SK-N-SH treated with all-trans-retinoic acid at 6 μM for 48 hours (cell line): ENCODE measurements at regions not wholly inside any gene's neighbourhood (a gene's known extent, or its start where the extent isn't known, plus 50 kb on each side); places are given as distances from the start of the nearest gene placed in this dataset.

Experiments
- ARNTL ChIP-seq: fragments of 450-650 bp; formaldehyde crosslinking; IDR thresholded peaks from 2 replicates; pipeline ENCODE4 v1.5.0; 2020; ENCODE audit warnings: low read depth, mild to moderate bottlenecking, moderate library complexity, borderline replicate concordance
- CSRNP3 ChIP-seq: fragments of 250-450 bp; sonication (Bioruptor Pico); IDR thresholded peaks from 2 replicates; pipeline ENCODE4 v1.5.1; 2021; ENCODE audit warnings: mild to moderate bottlenecking, moderate library complexity
- SNAI2 ChIP-seq: fragments of 250-450 bp; sonication (Bioruptor Pico); IDR thresholded peaks from 2 replicates; pipeline ENCODE4 v1.5.0; 2020; ENCODE audit warnings: mild to moderate bottlenecking, moderate library complexity
- TOX ChIP-seq: fragments of 250-450 bp; sonication (Bioruptor Pico); IDR thresholded peaks from 2 replicates; pipeline ENCODE4 v1.8.0; 2021; ENCODE audit warnings: mild to moderate bottlenecking, moderate library complexity, borderline replicate concordance
- ZC3H10 ChIP-seq: fragments of 250-450 bp; sonication (Bioruptor Pico); IDR thresholded peaks from 2 replicates; pipeline ENCODE4 v1.5.1; 2021; ENCODE audit warnings: mild to moderate bottlenecking, moderate library complexity
- ZNF565 ChIP-seq: fragments of 450-650 bp; formaldehyde crosslinking; conservative IDR thresholded peaks from 2 replicates; pipeline ENCODE4 v1.5.0; 2020; ENCODE audit warnings: low read depth, mild to moderate bottlenecking, moderate library complexity
- TF ChIP-seq, protein P1 (sequence below): fragments of 250-450 bp; sonication (Bioruptor Pico); IDR thresholded peaks from 2 replicates; pipeline ENCODE4 v1.8.0; 2020; ENCODE audit warnings: mild to moderate bottlenecking, moderate library complexity, borderline replicate concordance

- no peak for TF ChIP-seq SNAI2 (CRISPR knock-in tag)
- no peak for TF ChIP-seq ZNF565 (CRISPR knock-in tag)
- no peak for TF ChIP-seq CSRNP3 (CRISPR knock-in tag)
- TF ChIP-seq ARNTL (CRISPR knock-in tag) = no peak
- TF ChIP-seq ZC3H10 (CRISPR knock-in tag) = no peak
- no peak for TF ChIP-seq TOX
- TF ChIP-seq, protein P1, sequence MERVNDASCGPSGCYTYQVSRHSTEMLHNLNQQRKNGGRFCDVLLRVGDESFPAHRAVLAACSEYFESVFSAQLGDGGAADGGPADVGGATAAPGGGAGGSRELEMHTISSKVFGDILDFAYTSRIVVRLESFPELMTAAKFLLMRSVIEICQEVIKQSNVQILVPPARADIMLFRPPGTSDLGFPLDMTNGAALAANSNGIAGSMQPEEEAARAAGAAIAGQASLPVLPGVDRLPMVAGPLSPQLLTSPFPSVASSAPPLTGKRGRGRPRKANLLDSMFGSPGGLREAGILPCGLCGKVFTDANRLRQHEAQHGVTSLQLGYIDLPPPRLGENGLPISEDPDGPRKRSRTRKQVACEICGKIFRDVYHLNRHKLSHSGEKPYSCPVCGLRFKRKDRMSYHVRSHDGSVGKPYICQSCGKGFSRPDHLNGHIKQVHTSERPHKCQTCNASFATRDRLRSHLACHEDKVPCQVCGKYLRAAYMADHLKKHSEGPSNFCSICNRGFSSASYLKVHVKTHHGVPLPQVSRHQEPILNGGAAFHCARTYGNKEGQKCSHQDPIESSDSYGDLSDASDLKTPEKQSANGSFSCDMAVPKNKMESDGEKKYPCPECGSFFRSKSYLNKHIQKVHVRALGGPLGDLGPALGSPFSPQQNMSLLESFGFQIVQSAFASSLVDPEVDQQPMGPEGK (CRISPR knock-in tag) = no peak
Measured at GRCh38 chr9:24931894-24932293, 386.2 kb upstream of the IZUMO3 start.
